ENCODE measurements at regions not wholly inside any gene's neighbourhood (a gene's known extent, or its start where the extent isn't known, plus 50 kb on each side); places are given as distances from the start of the nearest gene placed in this dataset.

DNA sequence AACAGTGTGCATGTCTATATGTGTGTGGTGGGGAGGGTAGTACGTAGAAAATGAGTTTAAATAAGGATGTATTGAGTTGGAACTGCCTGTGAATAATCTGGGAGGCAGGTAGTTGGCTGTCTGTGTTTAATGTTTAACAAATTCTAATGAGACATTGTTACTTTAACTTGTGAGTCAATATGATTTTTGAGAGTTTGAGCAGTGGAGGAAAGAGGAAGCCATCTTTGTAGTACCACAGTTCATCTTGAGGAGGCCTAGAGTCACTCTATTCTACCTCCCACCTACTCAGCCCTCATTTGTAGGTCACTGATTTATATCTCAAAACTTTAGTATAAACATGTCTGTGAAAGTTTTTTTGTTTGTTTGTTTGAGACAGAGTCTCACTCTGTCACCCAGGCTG lies 129.9 kb upstream of the ITGB1 start:
- intact Hi-C loops (cut with micrococcal nuclease): no loop called here
- H3K36me3 Mint-ChIP-seq: no peaks in the 10 kb centered on the region
- H3K9me3 ChIP-seq (replicated peaks in 1 of 2; ENCODE audit: control insufficient read depth in 1 of 2, insufficient read depth in 1 of 2, low read length in 2 of 2): peaks cover 0 to 11% of the 10 kb centered on the region in 2 donors

GRCh38 chr10:33087152-33087551 lies 129.1 kb upstream of the ITGB1 start:
- peaks cover 0 to 4% (median 3%) of the 10 kb centered on the region in 3 donors for H3K27me3 Mint-ChIP-seq (ENCODE audit: low read depth in 3 of 3)
- H3K36me3 ChIP-seq (replicated peaks in 1 of 2; ENCODE audit: control insufficient read depth in 1 of 2, insufficient read depth in 2 of 2, low read length in 2 of 2): no peaks in the 10 kb centered on the region
- H3K27ac Mint-ChIP-seq: no peak overlapping the region
- no peaks in the 10 kb centered on the region for H3K36me3 Mint-ChIP-seq
- H3K4me1 Mint-ChIP-seq: no peaks in the 10 kb centered on the region
- no peaks in the 10 kb centered on the region for H3K27me3 ChIP-seq (ENCODE audit: control insufficient read depth in 2 of 2, insufficient read depth in 2 of 2, low read length in 2 of 2)
- TF ChIP-seq CTCF (IDR thresholded peaks at IDR 0.05): no peak
- no peaks in the 10 kb centered on the region for H3K4me1 ChIP-seq (ENCODE audit: control insufficient read depth in 1 of 2, insufficient read depth in 2 of 2, low read length in 2 of 2)
- intact Hi-C loops (cut with micrococcal nuclease): no loop called here
- H3K4me3 ChIP-seq (replicated peaks in 1 of 3; ENCODE audit: low read depth in 2 of 3, low read length in 3 of 3): no peak overlapping the region
- no peak overlapping the region for H3K4me2 ChIP-seq (replicated peaks; ENCODE audit: extremely low read depth, low read length, poor library complexity, severe bottlenecking)
- no peaks in the 10 kb centered on the region for H3K79me2 ChIP-seq (ENCODE audit: insufficient read depth, low read length)
- no peak overlapping the region for H3K9ac ChIP-seq (ENCODE audit: insufficient read depth, low read length, poor library complexity, severe bottlenecking)
- H4K20me1 ChIP-seq (ENCODE audit: insufficient read depth, low read length): no peaks in the 10 kb centered on the region
- no peak overlapping the region for H2AFZ ChIP-seq (ENCODE audit: insufficient read depth, low read depth, low read length, poor library complexity, severe bottlenecking)
- H3K9me3 Mint-ChIP-seq: peaks cover 2 to 12% (median 7%) of the 10 kb centered on the region in 7 donors
- peaks cover 0 to 10% of the 10 kb centered on the region in 2 donors for H3K9me3 ChIP-seq (replicated peaks in 1 of 2; ENCODE audit: control insufficient read depth in 1 of 2, insufficient read depth in 1 of 2, low read length in 2 of 2)
- no peak for DNase-seq
- no peak overlapping the region for H3K4me3 Mint-ChIP-seq
- H3K27ac ChIP-seq (ENCODE audit: low read depth in 1 of 2, low read length in 2 of 2): no peak overlapping the region
- WGBS (ENCODE audit: insufficient coverage): no CpG with 5 or more reads among the region's 3 CpGs

More for the DNA sequence above, 129.9 kb upstream of the ITGB1 start:
- no peaks in the 10 kb centered on the region for H3K27me3 ChIP-seq (ENCODE audit: control insufficient read depth in 2 of 2, insufficient read depth in 2 of 2, low read length in 2 of 2)
- Mint-ChIP-seq H3K27me3 (ENCODE audit: low read depth in 3 of 3) (peaks cover 0 to 3% (median 3%) of the 10 kb centered on the region in 3 donors), H3K4me1 (no peaks in the 10 kb centered on the region), H3K9me3 (peaks cover 2 to 13% (median 8%) of the 10 kb centered on the region in 7 donors), H3K4me3 (no peak overlapping the region), H3K27ac (no peak overlapping the region)
- DNase-seq: no peak
- no peak for TF ChIP-seq CTCF (IDR thresholded peaks at IDR 0.05)
- 78% methylated on average over 1 of the region's 1 CpG for WGBS (ENCODE audit: insufficient coverage)
- H3K4me2 ChIP-seq (replicated peaks; ENCODE audit: extremely low read depth, low read length, poor library complexity, severe bottlenecking): no peak overlapping the region
- H2AFZ ChIP-seq (ENCODE audit: insufficient read depth, low read depth, low read length, poor library complexity, severe bottlenecking): no peak overlapping the region
- H3K4me1 ChIP-seq (ENCODE audit: control insufficient read depth in 1 of 2, insufficient read depth in 2 of 2, low read length in 2 of 2): no peaks in the 10 kb centered on the region
- no peaks in the 10 kb centered on the region for H4K20me1 ChIP-seq (ENCODE audit: insufficient read depth, low read length)
- no peaks in the 10 kb centered on the region for H3K79me2 ChIP-seq (ENCODE audit: insufficient read depth, low read length)
- H3K36me3 ChIP-seq (replicated peaks in 1 of 2; ENCODE audit: control insufficient read depth in 1 of 2, insufficient read depth in 2 of 2, low read length in 2 of 2): no peaks in the 10 kb centered on the region
- H3K9ac ChIP-seq (ENCODE audit: insufficient read depth, low read length, poor library complexity, severe bottlenecking): no peak overlapping the region
- H3K4me3 ChIP-seq (replicated peaks in 1 of 3; ENCODE audit: low read depth in 2 of 3, low read length in 3 of 3): no peak overlapping the region
- H3K27ac ChIP-seq (ENCODE audit: low read depth in 1 of 2, low read length in 2 of 2): no peak overlapping the region

Data from CD14-positive monocyte (primary cell).